Mesenteric fat pad (tissue), 1 donor: ENCODE measurements at regions not wholly inside any gene's neighbourhood (a gene's known extent, or its start where the extent isn't known, plus 50 kb on each side); places are given as distances from the start of the nearest gene placed in this dataset.
"Not testable (repeated sequence)": the region's sequence is repeated elsewhere in the genome, so short reads cannot be mapped to it uniquely, and the experiment has no call there.

Experiments used
- DNase-seq: peaks from one replicate; pipeline ENCODE4 v3.0.0-alpha.2; 2020; ENCODE audit warnings: low spot score
- donor health status: DM: yes; HTN: yes; CAD: no.

DNA sequence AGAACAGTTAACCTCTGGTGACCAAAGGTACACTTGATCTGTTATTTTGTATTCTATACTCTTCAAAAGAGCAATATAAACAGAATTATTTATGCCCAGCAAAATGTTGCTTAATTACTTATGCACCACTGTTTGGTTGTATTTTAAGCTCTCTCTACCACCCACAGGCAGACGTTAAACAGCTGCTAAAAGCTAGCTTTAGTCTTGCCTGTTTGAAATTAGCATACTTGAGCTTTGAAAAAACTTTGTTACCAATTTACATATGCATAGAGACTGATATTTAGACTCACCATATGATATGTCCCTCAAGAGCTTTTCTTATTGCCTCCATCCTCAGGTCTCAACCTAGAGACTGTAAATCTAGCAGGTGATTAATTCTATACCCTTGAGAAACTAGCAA lies 426.9 kb downstream of the NR4A2 start:
- no peak for DNase-seq

DNA sequence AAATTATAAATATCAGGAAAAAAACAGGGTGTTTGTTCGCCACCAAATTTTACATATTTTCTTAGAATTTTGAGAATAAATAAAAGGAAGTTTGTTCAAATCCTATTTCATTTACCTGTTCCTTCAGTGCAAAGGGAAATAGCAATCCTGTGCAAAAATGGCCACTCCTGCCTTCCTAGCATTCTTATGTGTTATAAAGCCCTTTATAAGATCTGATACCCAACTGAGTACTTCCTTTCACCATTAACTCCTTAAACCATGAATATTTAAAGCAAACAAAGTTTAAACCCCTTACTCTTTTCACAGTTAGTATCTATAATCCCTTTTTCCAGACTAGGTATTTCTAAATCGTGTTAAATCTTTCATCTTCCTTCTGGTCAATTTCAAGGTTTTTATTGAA lies 427.8 kb downstream of the NR4A2 start:
- DNase-seq = no peak

DNA sequence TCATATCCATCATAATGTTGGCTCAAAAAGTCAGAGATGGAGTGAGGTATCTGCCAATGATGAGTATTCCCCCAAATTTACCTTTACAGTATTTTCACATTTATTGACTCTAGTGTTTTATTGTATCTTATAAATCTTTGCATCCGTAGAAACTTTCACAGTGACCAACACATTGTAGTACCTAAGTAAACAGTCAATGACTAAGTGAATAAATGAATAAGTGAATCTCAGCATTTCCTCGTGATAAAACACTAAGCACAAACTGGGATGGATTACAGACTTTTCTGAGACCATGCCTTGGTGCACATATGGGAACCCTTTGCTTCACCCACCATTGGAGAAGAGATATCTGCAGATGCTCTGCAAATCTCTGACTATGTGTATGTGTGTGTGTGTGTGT lies 429.9 kb downstream of the NR4A2 start:
- DNase-seq = no peak

DNA sequence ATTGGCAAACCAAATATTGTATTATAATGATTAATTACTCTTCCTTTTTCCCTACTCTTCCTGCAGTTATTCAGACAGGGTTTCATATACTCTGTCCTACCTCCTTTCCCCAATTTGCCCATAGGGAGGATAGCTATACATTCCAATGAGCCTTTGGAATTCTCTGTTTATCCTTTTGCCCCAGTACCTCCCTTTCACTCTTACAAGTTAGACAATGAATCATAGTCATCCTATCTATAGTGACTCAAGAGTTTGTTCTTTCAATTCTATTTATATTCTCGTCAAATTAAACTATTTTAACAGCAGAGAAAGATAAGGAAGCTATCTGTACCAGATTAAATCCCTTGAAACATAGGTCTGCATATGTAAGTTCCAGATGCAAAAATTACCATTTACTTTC lies 437.5 kb downstream of the NR4A2 start:
- no peak for DNase-seq

DNA sequence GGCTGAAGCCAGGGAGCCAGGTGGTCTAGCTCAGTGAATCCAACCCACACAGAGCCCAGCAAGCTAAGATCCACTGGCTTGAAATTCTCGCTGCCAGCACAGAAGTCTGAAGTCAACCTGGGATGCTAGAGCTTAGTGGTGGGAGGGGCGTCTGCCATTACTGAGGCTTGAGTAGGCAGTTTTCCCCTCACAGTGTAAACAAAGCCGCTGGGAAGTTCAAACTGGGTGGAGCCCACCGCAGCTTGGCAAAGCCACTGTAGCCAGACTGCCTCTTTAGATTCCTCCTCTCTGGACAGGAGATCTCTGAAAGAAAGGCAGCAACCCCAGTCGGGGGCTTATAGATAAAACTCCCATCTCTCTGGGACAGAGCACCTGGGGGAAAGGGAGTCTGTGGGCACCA lies 452.1 kb downstream of the NR4A2 start:
- DNase-seq = not testable (repeated sequence)

DNA sequence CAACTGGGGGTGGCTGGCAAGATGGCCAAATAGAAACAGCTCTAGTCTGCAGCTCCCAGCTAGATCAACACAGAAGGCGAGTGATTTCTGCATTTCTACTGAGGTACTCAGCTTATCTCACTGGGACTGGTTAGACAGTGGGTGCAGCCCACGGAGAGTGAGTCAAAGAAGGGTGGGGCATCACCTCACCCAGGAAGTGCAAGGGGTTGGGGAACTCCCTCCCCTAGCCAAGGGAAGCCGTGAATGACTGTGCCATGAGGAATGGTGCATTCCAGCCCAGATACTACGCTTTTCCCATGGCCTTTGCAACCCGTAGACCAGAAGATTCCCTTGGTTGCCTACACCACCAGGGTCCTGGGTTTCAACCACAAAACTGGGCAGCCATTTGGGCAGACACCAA lies 452.6 kb downstream of the NR4A2 start:
- not testable (repeated sequence) for DNase-seq

DNA sequence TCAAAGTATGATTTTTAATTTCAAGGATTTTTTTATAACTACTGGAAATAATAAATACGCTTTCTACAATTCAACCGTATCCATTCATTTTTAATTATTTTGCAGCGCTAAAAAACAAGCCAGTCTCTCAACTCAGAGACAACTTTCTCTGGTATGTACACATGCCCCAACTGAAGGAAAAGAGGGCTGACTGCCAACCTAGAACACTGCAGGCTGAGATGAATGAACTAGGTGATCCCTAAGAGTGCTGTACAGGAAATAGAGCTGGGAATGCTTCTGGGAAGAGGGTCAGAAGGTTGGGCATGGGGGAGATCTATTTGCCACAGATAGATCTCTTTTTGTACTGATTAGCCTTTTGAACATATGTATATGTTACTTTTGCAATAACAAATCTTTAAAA lies 460.1 kb downstream of the NR4A2 start:
- no peak for DNase-seq

DNA sequence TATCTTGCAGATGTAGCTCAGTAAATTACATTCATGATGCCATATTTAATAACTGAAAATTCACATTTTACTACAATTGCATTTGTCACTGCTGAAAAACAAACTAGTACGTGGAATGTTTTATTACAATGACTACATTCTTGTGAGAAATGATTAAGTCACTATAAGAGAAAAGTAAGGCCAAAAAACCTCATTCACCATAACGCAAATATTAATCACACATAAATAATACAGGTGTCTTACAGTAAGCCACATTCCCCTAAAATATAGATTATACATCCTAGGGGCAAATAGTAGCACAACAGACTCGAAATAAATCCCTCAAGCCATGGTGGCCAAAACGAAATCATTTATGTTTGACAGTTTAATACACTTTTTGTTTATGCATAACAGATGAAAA lies 460.6 kb downstream of the NR4A2 start:
- no peak for DNase-seq

DNA sequence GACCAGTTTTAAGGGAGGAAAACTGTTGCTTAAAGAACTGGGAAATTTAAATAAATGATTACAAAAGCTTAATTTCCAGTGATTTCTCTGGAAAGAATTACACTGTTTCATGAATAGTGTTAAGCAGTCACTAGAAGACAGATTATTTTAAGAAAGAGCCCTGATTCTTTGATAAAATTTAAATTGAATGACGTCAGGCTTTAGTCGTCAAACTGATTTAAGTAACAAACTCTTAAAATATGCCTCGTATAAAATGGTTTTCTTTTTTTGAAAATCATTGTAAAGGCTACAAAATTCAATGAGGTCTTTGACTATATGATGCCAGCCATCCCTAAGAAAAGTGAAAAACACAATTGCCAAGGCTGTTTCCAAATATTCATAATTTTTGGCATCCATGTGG lies 465.0 kb downstream of the NR4A2 start:
- no peak for DNase-seq

DNA sequence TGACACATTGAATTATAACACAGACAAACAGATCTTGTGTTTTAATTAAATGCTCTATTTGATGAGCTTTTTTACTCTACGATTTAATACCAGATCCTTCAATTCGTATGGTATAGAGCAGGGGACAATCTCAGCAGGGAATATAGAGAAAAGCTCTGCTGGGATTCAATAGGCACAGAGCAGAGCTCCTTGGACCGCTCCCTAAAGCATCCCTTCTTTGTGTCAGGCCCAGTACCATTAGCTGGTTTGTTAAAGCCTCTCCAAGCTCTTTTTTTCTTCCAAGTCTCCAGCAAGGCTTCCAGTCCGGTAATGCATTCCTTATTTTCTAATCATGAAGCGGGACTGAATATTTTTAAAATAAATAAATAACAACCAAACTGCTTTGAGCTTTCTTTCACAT lies 466.0 kb downstream of the NR4A2 start:
- DNase-seq = no peak

DNA sequence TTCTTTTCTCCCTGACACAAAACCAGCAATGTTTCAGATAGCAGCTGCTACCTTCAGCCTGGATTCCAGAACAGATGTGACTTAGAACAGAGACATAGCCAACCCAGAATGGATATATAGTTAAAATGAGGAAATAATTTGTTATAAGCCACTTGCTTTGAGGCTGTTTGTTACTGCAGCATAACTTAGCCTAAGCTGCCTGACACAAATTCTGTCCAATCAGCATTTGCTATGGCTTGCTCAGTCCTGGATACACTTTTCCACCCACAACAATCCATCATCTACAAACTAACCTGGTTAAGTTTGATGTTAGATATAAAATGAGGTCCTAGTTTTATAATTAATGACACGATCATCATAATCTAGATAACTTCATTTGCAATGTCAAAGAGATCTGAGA lies 480.4 kb downstream of the NR4A2 start:
- DNase-seq = no peak

DNA sequence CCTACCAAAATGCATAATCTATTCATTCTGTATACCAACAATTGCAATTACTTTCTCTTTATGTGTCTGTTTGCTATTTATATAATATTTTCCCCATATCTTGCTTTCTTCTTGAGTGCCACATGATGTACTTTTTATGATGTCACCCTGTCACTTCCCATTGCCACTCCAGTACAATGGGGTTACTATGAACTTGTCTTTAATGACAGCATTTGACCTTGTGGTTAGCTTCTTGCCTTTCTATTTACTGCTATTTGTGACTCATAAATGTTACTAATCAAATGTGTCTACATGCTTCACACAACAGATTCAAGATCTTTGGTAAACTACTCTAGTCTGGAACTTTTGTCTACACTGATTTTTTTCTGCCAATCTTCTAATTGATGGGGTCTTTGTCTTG lies 486.3 kb downstream of the NR4A2 start:
- DNase-seq = no peak

DNA sequence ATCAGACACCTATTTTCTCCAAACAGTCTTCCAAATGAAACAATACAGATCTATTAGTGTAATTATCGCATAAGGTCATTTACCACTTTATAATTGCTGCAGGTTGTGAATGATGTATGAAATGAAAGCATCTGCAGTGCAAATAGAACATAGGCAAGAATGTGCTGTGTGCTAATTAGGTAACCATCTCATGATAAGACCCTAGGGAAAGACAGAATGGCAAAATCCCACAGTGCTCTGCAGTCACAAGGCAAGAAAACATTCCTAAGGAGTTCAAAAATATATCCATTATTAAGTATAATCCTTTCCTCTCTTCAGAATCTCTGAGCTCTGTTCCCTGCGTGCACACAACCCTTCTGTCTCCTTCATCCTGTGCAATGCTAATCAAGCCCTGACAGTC lies 488.1 kb downstream of the NR4A2 start:
- no peak for DNase-seq

DNA sequence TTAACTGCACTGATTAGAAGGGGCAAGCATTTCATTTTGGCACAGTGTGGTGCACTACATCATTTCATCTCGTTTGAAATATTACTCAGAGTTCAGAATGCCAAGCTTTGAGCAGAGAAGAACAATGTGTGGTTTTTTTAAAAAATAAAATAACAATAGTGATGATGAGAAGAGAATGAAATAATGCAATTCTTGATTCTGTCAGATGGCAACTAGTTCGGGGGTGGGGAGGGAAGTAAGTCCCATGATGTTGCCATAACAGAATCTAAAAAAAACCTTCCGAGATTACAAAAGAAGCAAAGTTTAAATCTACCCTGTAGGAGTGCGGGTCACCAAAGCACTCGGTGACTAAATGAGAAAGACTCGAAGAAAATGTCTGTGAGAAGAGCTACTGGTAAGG lies 490.4 kb downstream of the NR4A2 start:
- DNase-seq = no peak

DNA sequence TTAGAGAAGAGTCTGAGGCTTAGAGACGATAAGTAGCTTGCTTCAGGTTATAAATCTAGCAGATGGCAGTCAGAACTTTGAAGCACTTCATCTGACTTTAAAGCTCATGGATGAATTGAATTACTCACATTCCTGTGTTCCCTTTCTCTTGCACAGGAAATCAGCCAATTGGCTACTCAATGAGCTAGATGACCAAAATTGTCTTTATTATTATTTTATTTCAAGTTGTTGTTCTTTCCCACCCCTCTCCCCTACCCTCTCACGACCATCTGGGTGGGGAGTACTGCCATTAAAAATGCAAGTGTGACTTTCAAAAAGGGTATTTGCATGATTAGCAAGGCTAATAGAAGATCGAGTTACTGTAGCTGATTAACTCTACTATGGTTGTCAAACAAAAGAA lies 491.1 kb downstream of the NR4A2 start:
- no peak for DNase-seq

DNA sequence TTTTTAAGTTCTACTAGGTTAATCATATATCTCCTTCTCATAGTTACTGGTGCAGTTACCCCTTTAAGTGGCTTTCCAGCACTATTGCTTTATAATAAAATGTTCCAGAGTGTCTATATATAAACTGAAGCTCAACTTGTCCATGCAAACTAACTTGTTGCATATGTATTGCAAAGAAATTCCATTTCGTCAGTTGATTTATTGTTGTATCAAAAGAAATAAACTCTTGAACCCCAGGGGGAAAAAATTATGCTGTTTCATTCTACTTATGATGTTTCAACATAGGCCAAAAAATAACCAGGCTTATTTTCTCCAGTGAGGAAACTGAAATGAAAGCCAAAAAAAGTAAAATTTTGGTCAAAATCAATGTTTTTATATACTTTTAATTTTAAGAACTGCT lies 491.9 kb downstream of the NR4A2 start:
- no peak for DNase-seq

DNA sequence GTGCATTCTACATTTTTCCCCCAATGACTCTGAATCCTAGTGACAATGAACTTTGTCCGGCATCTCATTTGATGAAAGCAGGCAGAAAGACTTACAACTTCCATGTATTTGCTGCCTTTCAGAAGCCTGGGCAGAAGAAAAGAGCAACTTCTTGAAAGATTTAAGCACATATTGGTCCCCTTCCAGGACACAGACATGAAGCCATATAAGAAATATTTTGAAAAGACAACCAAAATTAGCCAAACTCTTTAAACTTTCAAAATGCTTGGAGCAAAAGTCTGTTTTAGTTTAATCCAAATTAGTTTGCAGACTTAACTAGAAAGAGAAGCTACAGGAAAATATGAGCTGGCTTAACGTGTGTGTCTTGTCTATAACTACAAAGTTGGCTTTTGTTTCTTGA lies 492.5 kb downstream of the NR4A2 start:
- DNase-seq = no peak

DNA sequence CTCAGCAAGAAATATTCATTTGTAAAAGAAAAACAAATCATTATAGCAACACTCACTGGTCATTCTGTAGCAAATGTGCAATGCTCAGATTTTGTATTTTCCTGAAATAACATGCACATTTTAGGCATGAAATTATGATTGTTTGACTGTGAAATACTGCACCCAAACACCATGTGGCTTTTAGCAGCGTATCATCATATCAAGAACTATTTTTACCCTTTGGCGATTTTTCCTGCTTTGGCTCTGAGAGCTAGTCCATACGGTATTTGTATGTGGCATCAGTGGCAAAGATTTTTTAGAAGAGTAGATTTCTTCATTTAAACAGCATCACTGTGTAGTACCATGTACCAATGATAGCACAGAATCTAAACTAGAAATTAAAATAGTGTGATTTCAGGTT lies 493.1 kb downstream of the NR4A2 start:
- DNase-seq = no peak

DNA sequence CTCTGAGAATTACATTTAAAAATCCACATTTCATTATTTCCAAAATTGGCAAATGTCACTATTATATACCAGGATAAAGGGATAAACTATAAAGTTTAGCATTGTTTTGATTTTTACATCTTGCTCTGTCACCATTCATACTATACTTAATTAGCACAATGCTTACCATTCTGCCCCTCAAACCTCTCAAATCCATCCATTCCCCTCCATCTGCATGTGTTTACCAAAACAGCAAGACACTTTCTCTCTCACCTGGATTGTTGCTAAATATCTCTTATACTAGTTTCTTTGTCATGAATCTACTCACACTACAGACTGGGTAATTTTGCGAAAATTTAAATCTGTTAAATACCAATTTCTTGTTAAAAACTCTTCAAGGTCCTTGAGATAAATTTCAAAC lies 496.1 kb downstream of the NR4A2 start:
- no peak for DNase-seq

DNA sequence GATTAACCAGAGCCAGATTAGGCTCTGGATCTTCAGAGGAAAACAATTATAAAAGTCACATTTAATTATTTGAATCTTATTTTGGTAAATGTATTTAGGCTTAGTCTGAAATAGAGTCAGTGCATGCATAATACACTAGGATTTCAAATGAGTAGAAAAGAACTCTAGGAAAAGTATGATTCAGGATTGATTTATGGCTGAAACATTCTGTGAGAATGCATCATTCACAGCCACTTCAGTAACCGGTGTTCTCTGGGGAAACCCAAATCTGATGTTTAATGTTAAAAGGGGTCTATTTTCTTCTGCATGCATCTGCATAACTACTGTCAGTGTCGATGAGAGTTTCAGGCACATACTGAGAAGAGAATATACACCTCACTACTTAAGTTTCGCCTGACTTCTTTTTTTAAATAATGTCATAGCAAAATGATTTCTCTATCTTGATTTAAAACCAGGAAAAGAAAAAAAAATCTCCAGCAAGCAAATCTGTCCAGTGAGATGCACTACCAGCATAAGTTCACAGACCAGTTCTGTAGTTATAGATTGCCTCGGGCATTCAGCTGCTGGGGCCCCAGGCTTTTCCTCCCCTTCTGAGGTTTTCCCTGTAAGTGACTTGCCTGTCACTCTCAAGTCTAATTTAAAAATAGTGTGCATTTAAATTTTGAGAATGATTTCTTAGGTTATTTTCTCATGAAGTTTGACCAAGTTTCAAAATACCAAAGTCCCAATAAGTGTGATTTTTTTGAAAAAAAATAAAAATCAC lies 501.5 kb downstream of the NR4A2 start:
- no peak for DNase-seq

DNA sequence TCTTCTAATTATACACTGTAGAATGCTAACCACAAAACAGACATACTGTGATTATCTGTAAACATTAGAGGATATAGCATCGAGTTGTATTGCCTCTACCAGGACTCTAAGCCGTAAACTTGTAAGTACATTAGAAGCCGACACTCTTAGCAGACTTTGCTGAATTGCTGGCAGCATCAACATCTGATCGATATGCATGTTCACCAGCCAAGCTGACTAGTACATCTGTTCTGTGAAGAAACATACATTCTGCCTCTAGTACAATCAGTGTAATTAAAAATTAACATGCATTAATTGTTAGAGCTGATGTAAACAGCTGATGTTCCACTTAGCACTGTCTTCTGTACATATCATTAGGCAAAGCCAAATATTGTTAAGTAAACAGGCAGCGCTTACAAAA lies 502.2 kb downstream of the NR4A2 start:
- no peak for DNase-seq

DNA sequence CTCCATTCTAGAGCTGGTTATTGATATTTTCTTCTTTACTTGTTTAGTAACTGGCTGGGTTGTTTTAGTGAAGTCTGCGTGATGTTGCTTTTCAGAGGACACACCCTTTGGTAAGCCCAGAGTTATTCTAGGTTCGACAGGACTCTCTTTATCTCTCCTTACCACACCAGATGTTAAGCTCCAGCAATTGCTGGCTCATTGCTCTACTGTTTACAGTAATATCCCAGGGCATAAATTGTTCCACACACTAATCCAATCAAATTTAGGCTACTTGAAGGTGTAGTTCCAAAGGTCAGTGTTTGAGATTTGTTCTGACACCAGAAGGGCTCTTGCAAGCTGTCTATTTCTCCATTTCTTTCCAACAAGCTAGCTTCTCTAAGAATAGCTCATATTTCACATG lies 506.6 kb downstream of the NR4A2 start:
- no peak for DNase-seq

DNA sequence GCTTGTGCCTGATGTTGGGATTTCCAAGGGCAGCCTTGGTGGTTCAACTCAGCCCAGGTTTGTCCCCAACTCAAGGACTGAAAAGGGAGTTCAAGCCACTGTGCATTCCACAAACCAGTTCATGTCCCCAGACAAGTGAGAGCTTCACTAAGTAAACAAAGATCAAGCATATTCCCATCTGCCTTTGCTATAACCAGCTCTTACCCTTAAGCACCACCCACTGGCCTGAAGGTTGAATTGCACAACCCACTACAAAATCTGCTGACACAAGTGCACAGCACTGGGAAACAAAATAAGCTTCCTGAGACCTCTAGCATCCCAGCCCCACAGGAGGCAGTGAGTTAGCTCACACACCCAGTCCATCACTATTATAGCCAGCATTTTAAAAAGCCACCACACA lies 516.7 kb downstream of the NR4A2 start:
- no peak for DNase-seq

DNA sequence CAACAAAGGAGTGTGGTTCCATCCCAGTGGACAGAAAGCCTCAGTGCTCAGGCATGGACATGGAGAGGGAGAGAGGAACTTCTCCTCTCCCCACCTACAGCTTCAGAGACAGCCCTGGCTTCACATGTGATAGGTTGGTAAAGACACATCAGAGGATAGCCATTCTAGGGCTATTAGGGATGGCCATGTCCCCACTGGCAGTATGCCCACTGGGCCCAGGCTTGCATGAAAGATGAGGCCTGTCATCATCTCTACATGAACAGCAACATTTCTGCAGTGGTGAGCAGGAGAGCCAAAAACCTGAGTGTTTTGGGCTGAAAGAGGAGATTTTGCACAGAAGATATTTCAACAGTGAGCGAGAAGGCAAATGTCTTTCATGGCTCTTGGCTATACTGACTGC lies 517.2 kb downstream of the NR4A2 start:
- DNase-seq = no peak
